DMS79 treated with DMSO at 0.1 percent for 48 hours (cell line): ENCODE measurements at regions not wholly inside any gene's neighbourhood (a gene's known extent, or its start where the extent isn't known, plus 50 kb on each side); places are given as distances from the start of the nearest gene placed in this dataset.
A peak's percentile ranks its signal among the peaks of the same experiment; 100 is the strongest.

Experiments used
- DNase-seq: peaks from one replicate; lab custom pipeline; 2025; lab: John Stamatoyannopoulos, UW

GRCh38 chr20:12371990-12372389 lies 454.3 kb downstream of the BTBD3 start:
- peak; percentile 59 for DNase-seq

GRCh38 chr20:12372557-12372956 lies 454.9 kb downstream of the BTBD3 start:
- DNase-seq = no peak

GRCh38 chr20:12375967-12376366 lies 458.3 kb downstream of the BTBD3 start:
- DNase-seq = no peak

GRCh38 chr20:12383821-12384220 lies 466.1 kb downstream of the BTBD3 start:
- no peak for DNase-seq

GRCh38 chr20:12386821-12387220 lies 469.1 kb downstream of the BTBD3 start:
- DNase-seq = no peak

- no peak for DNase-seq
Observed at GRCh38 chr20:12391099-12391498, 473.4 kb downstream of the BTBD3 start.

GRCh38 chr20:12394786-12395185 lies 477.1 kb downstream of the BTBD3 start:
- DNase-seq = no peak

- DNase-seq = no peak
Observed at GRCh38 chr20:12395353-12395752, 477.7 kb downstream of the BTBD3 start.

- no peak for DNase-seq
Observed at GRCh38 chr20:12395760-12396159, 478.1 kb downstream of the BTBD3 start.

GRCh38 chr20:12399110-12399836 lies 481.6 kb downstream of the BTBD3 start:
- no peak for DNase-seq

GRCh38 chr20:12404941-12405340 lies 487.2 kb downstream of the BTBD3 start:
- no peak for DNase-seq

GRCh38 chr20:12406978-12407377 lies 489.3 kb downstream of the BTBD3 start:
- DNase-seq = no peak

GRCh38 chr20:12409501-12409900 lies 491.8 kb downstream of the BTBD3 start:
- DNase-seq = no peak

- DNase-seq = no peak
Observed at GRCh38 chr20:12410783-12411182, 493.1 kb downstream of the BTBD3 start.

GRCh38 chr20:12411246-12411940 lies 493.7 kb downstream of the BTBD3 start:
- DNase-seq = no peak

GRCh38 chr20:12413116-12413515 lies 495.4 kb downstream of the BTBD3 start:
- DNase-seq = peak; percentile 19

- DNase-seq = no peak
Observed at GRCh38 chr20:12414446-12415274, 497.0 kb downstream of the BTBD3 start.

- no peak for DNase-seq
Observed at GRCh38 chr20:12416281-12416680, 498.6 kb downstream of the BTBD3 start.

GRCh38 chr20:12433724-12434123 lies 516.0 kb downstream of the BTBD3 start:
- no peak for DNase-seq

- no peak for DNase-seq
Observed at GRCh38 chr20:12434672-12435071, 517.0 kb downstream of the BTBD3 start.

- DNase-seq = no peak
Observed at GRCh38 chr20:12435268-12435667, 517.6 kb downstream of the BTBD3 start.

GRCh38 chr20:12453711-12454110 lies 536.0 kb downstream of the BTBD3 start:
- no peak for DNase-seq

- DNase-seq = no peak
Observed at GRCh38 chr20:12455148-12455547, 537.5 kb downstream of the BTBD3 start.
